Activated effector memory CD4-positive, alpha-beta T cell treated with anti-CD3 and anti-CD28 coated beads, Interleukin-2, amount 50 U/mL, for 16 hours (primary cell): ENCODE measurements at regions not wholly inside any gene's neighbourhood (a gene's known extent, or its start where the extent isn't known, plus 50 kb on each side); places are given as distances from the start of the nearest gene placed in this dataset.
"Not testable (repeated sequence)": the region's sequence is repeated elsewhere in the genome, so short reads cannot be mapped to it uniquely, and the experiment has no call there.

Experiments
- DNase-seq: peaks from one replicate; pipeline ENCODE4 v3.0.0-alpha.2; 2020

- no peak for DNase-seq
Measured at GRCh38 chr7:149681274-149681673, 92.1 kb downstream of the ZNF467 start.

DNA sequence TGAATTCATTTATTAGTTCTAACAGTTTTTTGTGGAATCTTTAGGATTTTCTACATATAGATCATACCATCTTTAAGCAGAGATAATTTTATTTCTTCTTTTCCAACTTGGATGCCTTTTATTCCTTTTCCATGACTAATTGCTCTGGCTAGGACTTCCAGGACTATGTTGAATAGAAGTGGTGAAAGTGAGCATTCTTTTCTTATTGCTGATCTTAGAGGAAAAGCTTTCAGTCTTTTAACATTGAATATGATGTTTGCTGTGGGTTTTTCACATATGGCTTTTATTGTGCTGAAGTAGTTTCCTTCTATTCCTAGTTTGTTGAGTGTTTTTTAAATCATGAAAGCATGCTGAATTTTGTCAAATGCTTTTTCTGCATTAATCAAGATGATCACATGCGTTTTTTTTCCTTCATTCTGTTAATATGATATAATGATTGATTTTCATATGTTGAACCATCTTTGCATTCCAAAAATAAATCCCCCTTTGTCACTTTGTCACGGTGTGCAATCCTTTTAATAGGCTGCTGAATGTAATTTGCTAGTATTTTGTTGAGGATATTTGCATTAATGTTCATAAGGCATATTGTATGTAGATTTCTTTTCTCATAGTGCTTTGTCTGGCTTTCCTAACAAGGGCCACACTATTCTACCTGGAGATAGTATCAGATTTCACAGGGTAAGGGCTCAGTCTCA lies 92.9 kb downstream of the ZNF467 start:
- DNase-seq = no peak

- DNase-seq = not testable (repeated sequence)
Measured at GRCh38 chr7:149674728-149675385, 98.5 kb downstream of the ZNF467 start.

DNA sequence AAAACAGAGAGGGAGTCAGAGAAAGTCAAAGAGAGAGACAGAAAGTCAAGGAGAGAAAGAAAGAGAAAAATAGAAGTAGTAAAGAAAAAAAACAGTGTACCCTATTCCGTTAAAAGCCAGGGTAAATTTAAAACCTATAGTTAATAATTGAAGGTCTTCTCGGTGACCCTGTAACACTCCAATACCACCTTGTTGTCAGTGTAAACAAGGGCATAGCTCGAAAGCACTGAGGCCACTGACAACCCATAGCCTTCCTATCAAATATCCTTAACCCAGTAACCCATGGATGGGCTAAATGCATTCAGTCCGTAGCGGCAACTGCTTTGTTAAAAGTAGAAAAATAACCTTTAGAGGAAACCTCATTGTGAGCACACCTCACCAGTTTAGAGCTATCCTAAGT lies 100.4 kb downstream of the ZNF467 start:
- no peak for DNase-seq

GRCh38 chr7:149670288-149670687 lies 103.1 kb downstream of the ZNF467 start:
- DNase-seq = no peak

DNA sequence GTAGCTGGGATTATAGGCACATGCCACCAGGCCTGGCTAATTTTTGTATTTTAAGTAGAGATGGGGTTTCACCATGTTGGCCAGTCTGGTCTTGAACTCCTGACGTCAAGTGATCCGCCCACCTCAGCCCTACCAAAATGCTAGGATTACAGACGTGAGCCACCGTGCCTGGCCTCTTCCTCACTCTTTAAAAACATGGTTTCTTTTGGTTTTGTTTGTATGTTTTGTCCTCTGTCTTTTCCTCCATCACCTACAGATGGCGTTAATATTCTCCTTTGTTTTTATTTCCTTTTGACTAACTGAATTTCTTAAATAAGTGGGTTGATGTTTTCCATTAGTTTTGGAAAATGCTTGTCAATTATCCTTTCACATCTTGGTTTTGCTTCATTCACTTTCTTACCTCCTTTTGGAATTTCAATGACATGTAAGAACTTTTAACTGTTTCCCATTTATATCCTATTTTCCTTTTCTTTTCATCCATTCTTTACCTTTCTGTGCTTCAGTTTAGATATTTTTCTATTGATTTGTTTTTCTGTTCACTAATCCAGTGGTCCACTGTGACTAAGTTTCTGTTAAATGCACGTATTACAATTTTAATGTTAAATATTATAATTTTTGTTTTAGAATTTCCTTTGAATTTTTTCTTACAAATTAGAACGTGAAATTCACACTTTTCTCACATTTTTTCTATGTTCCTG lies 104.1 kb downstream of the ZNF467 start:
- DNase-seq = no peak

GRCh38 chr7:149666360-149666945 lies 106.9 kb downstream of the ZNF467 start:
- DNase-seq = no peak

DNA sequence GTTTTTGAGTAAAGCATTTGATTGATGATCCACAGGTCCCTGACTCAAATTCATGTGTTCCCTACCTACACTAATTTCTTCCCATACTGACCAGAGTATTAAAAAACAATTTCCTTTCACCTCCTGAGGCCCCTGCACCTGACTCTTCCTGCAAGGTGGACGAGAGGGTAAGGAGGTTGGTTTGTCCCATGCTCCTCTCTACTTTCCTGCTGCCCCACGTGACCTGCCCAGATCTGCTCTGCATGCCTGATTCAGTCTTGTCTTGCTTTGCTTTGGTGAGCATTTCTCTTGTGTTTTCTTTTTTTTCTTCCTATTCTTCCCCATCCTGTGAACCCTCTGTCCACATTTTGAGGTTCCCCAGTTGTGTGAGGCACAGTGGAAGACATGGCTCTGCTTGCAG lies 107.8 kb downstream of the ZNF467 start:
- not testable (repeated sequence) for DNase-seq

- no peak for DNase-seq
Measured at GRCh38 chr7:149664666-149665065, 108.7 kb downstream of the ZNF467 start.

- DNase-seq = no peak
Measured at GRCh38 chr7:149664176-149664575, 109.2 kb downstream of the ZNF467 start.

- peak; percentile 86 for DNase-seq
Measured at GRCh38 chr7:149662591-149663095, 110.7 kb downstream of the ZNF467 start.

DNA sequence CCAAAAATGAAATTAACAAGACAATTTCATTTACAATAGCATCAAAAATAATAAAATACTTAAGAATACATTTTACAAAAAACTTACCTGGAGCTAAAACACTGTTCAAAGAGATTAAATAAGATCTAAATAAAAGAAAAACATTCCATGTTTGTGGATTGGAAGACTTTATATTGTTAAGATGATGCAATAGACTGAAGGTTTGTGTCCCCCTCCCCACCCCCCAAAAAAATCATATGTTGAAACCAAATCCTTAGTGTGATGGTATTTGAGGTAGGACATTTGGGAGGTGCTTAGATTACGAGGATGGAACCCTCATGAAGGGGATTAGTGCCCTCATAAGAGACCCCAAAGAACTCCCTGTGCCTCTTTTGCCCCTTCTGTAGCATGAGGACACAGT lies 117.6 kb downstream of the ZNF467 start:
- DNase-seq = no peak

- no peak for DNase-seq
Measured at GRCh38 chr7:149654588-149654987, 118.8 kb downstream of the ZNF467 start.

DNA sequence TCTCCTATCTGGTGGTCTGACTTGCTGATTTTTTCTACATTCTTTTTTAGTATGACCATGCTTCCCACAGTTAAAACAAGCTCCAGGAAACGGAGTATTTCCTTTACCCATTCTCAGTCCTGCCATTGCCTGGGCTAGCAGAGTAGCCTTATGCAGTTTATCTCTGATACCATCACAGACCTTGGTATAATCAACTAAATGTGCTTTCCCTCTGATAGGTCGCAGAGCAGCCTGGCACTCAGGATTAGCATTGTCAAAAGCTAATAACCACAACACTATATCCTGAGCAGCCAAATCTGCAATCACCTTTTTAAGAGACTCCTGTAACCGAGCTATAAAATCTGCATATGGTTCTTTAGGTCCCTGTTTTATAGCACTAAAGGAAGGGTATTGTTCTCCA lies 123.2 kb downstream of the ZNF467 start:
- not testable (repeated sequence) for DNase-seq

- DNase-seq = no peak
Measured at GRCh38 chr7:149644754-149645153, 128.6 kb downstream of the ZNF467 start.

DNA sequence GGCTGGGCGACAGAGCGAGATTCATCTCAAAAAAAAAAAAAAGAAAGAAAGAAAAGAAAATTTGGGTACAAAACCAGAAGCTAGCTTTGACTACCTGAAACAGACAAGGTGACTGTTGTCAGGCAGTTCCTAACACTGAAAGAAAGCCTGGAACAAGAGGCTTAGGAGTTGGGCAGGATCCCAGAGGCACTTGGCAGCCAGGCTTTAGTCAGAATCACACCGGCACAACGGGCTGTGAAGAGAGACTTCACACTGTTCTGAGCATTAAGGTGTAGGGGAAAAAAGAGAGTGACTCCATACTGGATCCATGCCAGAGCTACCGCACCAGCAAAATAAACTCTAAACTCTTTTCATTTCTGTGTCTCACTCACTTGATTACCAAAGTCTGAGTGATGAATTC lies 130.8 kb downstream of the ZNF467 start:
- no peak for DNase-seq

- no peak for DNase-seq
Measured at GRCh38 chr7:149638566-149639320, 134.6 kb downstream of the ZNF467 start.

GRCh38 chr7:149637911-149638565 lies 135.3 kb downstream of the ZNF467 start:
- DNase-seq = no peak

DNA sequence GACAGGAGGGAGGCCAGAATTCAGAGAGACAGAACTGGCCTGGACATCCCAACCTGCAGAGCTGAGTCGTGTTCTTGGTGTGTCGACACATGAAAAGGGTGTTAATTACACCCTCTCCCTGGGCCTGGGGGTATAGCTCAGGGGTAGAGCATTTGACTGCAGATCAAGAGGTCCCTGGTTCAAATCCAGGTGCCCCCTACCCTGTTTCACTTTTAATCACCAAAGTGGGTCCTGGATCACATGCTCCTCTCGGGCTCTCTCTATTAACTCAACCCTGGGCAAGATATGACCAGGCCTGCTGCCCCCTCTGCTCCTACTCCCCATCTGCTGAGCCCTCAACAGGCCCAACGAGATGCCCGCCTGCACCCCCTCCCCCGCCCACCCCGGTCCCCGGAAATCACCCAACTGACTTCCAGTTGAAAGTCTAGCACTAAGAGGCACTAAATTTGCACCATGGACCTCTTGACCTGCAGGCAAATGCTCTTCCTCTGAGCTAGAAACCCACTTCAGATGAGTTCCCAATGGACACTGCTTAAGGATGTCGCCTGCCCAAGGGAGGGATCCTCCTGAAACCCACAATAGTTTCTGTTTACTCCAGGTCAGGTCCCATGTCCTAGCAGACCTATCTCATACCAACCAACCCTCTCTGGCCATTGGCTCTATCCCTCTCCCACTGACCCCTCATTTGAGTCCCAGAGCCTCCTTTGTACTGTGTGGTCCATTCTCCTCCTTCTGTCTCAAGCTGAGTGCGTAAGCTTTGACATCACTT lies 137.6 kb downstream of the ZNF467 start:
- no peak for DNase-seq

GRCh38 chr7:149633976-149634945 lies 136.7 kb upstream of the ZNF746 start:
- no peak for DNase-seq
